Urinary bladder (tissue), 3 donors: ENCODE measurements at regions not wholly inside any gene's neighbourhood (a gene's known extent, or its start where the extent isn't known, plus 50 kb on each side); places are given as distances from the start of the nearest gene placed in this dataset.

ENCODE experiments used
- DNase-seq: peaks from one replicate; pipeline ENCODE4 v3.0.0-alpha.2; 2015; ENCODE audit errors: extremely low spot score
- H3K27ac ChIP-seq: one replicate; pipeline ENCODE4 v1.5.1; 2013; ENCODE audit warnings: low read depth, mild to moderate bottlenecking, moderate library complexity
- H3K36me3 ChIP-seq: one replicate; pipeline ENCODE4 v1.6.1; 2013; ENCODE audit warnings: mild to moderate bottlenecking, moderate library complexity; ENCODE audit not compliant: insufficient read depth
- H3K4me1 ChIP-seq: one replicate; pipeline ENCODE4 v1.6.1; 2013; ENCODE audit warnings: mild to moderate bottlenecking, moderate library complexity; ENCODE audit not compliant: insufficient read depth
- H3K4me3 ChIP-seq: one replicate; pipeline ENCODE4 v1.5.1; 2013; ENCODE audit warnings: low read depth, low read length
- WGBS: extraction: QIAGEN DNeasy Blood & Tissue Kit; methylation state at CpG from one replicate; pipeline ENCODE4 v1.1.7; 2013; 5-methylcytosine and 5-hydroxymethylcytosine counted together
- donor health status: healthy with polysubstance abuse.
- donor health status: healthy.

DNA sequence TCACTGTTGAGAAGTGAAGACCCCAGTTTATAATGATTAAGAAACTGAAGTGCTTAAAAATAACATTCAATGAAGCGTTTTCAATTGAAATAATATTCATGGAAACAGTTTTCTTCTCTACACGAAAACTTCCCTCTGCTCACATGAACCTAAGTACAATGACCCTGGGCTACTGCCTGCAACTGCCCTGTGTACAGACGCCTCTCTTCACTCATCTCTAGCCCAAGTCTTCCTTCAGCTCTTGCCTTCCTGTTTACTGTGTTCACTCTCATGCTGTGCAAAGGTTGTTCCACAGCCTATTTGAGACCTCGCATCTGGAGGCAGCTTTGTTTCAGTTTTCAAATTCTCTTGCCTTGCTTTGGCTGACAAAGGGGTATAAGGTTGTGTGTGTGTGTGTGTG, 100.8 kb downstream of the GRIN2B start:
- no peak overlapping the region for H3K27ac ChIP-seq
- 66% methylated on average over 4 of the region's 4 CpGs for WGBS
- no peaks in the 10 kb centered on the region for H3K4me1 ChIP-seq
- DNase-seq: no peak
- H3K4me3 ChIP-seq: no peak overlapping the region
- no peaks in the 10 kb centered on the region for H3K36me3 ChIP-seq

DNA sequence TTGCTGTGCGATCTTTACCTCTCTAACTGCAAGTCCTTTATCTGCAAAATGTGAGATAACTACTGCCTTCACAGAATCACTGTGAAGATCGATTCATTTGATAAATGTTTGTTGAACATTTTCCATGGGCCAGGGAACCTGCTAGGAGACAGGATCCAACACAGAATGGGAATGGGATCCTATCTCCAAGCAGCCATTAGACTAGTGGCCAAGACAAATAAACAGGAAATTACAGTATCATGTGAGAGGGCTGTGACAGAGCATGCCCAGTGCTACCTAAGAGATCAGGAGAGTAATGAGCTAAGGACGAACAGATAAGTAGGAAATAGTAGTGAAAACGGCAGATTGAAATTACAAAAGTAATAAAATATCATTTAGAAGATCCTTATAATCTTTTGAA, 105.7 kb downstream of the GRIN2B start:
- no peak for DNase-seq
- H3K36me3 ChIP-seq: no peaks in the 10 kb centered on the region
- H3K27ac ChIP-seq: no peak overlapping the region
- no peaks in the 10 kb centered on the region for H3K4me1 ChIP-seq
- H3K4me3 ChIP-seq: no peak overlapping the region
- 72% methylated on average over 4 of the region's 4 CpGs for WGBS

GRCh38 chr12:13870255-13870654, 111.1 kb downstream of the GRIN2B start:
- H3K4me1 ChIP-seq: no peaks in the 10 kb centered on the region
- 81% methylated on average over 2 of the region's 2 CpGs for WGBS
- DNase-seq: no peak
- no peaks in the 10 kb centered on the region for H3K36me3 ChIP-seq
- no peak overlapping the region for H3K4me3 ChIP-seq
- H3K27ac ChIP-seq: no peak overlapping the region

GRCh38 chr12:13864081-13864673, 117.2 kb downstream of the GRIN2B start:
- no peak overlapping the region for H3K4me3 ChIP-seq
- 13% methylated on average over 9 of the region's 9 CpGs for WGBS
- no peaks in the 10 kb centered on the region for H3K36me3 ChIP-seq
- H3K27ac ChIP-seq: no peak overlapping the region
- peak; percentile 37 for DNase-seq
- no peaks in the 10 kb centered on the region for H3K4me1 ChIP-seq

DNA sequence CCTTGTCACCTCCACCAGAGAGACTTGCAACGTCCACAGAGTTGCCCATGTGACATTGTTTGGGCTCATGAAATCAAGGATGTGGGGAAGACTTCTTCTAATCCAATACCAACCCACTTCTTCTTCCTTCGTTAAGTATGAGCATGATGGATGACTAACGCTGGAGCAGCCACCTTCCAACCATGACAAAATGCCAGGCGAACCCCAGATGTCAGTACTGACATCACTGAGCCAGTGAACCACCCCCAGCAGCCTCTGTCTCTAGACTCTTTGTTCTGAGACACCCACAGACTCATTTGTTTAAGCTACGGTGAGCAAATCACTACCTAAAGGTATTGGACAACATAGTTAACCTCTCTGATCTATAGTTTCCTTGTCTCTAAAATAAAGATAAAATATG, 123.7 kb downstream of the GRIN2B start:
- Histone ChIP-seq H3K4me3 (no peak overlapping the region), H3K27ac (no peak overlapping the region), H3K36me3 (no peaks in the 10 kb centered on the region), H3K4me1 (no peaks in the 10 kb centered on the region)
- no peak for DNase-seq
- 75% methylated on average over 5 of the region's 5 CpGs for WGBS

- Histone ChIP-seq H3K27ac (no peak overlapping the region), H3K4me3 (no peak overlapping the region), H3K36me3 (no peaks in the 10 kb centered on the region), H3K4me1 (no peaks in the 10 kb centered on the region)
- WGBS: 79% methylated on average over 3 of the region's 3 CpGs
- no peak for DNase-seq
Measured at GRCh38 chr12:13853471-13853870, 127.9 kb downstream of the GRIN2B start.

GRCh38 chr12:13851828-13852227, 129.6 kb downstream of the GRIN2B start:
- 15% methylated on average over 3 of the region's 3 CpGs for WGBS

GRCh38 chr12:13849456-13849855, 131.9 kb downstream of the GRIN2B start:
- WGBS: 66% methylated on average over 3 of the region's 3 CpGs
- DNase-seq: no peak

More at GRCh38 chr12:13851828-13852227, 129.6 kb downstream of the GRIN2B start:
- no peak for DNase-seq
- Histone ChIP-seq H3K27ac (no peak overlapping the region), H3K4me3 (no peak overlapping the region), H3K4me1 (no peaks in the 10 kb centered on the region), H3K36me3 (no peaks in the 10 kb centered on the region)

DNA sequence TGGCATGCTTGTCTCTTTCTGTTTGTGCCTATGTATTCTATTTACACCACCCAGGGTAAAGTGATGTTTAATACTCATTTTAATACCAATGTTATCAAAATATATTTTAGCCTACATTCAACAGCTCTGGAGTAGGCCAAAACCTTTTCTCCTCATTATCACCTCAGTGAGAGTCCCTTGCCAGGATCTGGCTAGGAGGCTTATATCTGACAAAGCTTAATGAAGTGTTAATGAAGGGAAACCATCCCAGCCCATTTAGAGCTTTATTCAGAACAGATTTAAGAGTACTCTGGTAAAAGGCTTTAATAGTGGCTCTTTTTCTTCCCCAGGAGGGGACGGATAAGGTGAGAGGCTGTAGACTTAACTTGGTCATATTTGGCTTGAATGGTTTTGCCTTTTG, 137.6 kb downstream of the GRIN2B start:
- DNase-seq: no peak
- Histone ChIP-seq H3K27ac (no peak overlapping the region), H3K4me3 (no peak overlapping the region), H3K36me3 (no peaks in the 10 kb centered on the region), H3K4me1 (no peaks in the 10 kb centered on the region)
- WGBS: 71% methylated on average over 1 of the region's 1 CpG

More at GRCh38 chr12:13849456-13849855, 131.9 kb downstream of the GRIN2B start:
- no peaks in the 10 kb centered on the region for H3K4me1 ChIP-seq
- H3K36me3 ChIP-seq: no peaks in the 10 kb centered on the region
- H3K4me3 ChIP-seq: no peak overlapping the region
- no peak overlapping the region for H3K27ac ChIP-seq

DNA sequence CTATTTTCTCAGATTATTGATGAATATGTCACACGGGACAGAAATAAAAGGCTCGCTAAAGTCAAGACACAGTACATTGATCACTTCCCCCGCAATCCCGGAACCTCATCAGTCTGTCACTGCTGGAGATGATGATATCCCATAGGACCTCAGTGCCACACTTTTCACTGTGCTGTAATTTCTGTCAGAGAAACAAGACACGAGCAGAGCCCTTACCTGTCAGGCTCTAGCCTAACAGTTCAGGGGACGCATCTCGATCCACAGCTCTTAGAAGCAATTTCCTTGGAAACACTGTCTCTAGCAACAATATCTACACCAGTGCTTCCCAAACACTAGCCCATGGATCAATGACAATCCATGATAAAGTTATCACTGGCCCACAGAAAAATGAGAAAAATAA, 140.0 kb downstream of the GRIN2B start:
- 83% methylated on average over 7 of the region's 7 CpGs for WGBS
- no peaks in the 10 kb centered on the region for H3K36me3 ChIP-seq
- H3K4me3 ChIP-seq: no peak overlapping the region
- DNase-seq: no peak
- H3K4me1 ChIP-seq: no peaks in the 10 kb centered on the region
- H3K27ac ChIP-seq: no peak overlapping the region

DNA sequence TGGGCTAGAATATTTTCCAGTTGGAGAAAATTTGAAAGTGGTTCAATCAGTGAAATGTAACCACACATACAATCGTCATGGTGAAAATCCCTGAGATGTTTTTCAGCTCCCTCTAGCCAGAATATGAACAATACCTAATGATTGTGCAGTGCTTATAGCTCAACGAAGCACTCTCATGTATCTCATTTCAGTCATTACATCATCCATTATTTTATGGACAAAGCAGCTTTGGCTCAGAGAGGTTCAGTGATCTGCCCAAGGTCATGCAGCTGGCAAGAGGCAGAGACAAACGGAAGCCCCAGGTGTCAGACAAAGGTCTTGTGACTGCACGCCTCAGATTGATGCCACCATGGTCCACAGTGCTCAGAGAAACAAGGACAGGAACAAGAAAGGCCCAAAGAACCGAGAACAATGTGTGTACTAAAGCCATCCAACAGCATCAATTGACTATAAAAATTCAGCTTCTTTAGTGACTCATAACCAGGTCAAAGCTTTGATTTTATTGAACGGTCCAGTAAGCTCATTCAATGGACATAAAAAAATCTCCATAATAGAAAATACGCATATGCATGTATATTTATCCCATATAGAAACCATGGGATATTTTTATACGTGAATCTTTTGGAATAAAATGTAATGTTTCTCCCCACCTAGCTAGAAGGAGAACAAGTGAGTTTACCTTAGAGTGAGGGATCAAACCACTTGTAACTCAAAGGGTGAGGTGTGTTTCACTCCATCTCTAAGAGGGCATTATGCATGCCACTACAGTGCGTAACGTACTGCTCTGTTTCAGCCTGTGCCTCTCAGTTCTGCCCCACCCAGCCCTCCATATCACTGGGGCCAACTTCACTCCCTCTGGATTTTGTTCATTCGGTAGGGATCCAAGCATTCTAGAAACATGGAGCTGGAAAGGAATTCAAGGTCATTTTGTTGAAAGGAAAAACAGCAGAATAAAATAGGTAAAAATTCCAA, 141.8 kb downstream of the GRIN2B start:
- Histone ChIP-seq H3K36me3 (no peaks in the 10 kb centered on the region), H3K4me1 (no peaks in the 10 kb centered on the region), H3K27ac (no peak overlapping the region), H3K4me3 (no peak overlapping the region)
- DNase-seq: no peak
- WGBS: 81% methylated on average over 11 of the region's 11 CpGs

DNA sequence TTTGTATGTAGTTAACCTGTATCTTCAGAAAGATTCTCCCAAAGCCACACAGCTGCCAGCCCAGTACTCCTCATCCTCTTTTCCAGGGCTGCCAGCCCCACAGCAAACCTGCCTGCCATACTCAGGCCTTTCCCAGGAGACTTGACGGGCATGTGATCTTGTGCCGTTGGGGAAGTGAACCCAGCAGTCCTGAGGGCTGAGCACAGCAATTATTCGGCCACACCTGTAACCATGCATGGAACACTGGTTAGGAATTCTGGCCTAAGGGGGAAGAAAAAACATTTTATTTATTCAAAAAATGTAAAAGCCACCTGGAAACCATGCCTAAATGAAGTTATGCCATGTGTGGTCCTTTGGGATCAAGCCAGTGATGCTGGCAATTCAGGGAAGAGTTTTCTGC, 145.3 kb downstream of the GRIN2B start:
- Histone ChIP-seq H3K4me1 (no peaks in the 10 kb centered on the region), H3K36me3 (no peaks in the 10 kb centered on the region), H3K4me3 (no peak overlapping the region), H3K27ac (no peak overlapping the region)
- 69% methylated on average over 3 of the region's 3 CpGs for WGBS
- DNase-seq: no peak

DNA sequence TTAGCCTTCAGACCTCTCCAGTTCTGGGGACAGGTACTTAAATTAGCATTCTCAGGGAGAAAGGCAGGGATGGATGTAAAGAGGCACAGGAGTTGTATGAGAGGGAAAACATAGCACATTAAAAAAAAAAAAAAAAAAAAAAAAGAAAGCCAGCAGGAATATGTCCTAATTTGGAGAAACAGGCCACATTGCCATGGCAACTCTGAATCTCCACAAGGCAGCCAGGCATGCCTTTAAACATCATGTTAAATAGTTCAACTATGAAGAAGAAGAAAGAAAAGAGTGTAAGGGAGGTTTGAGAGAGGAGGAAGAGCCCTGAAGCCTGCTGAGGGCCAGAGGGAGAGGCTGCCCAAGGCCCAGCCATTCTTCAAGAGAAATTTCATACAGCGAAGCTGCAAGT, 145.8 kb downstream of the GRIN2B start:
- Histone ChIP-seq H3K4me1 (no peaks in the 10 kb centered on the region), H3K36me3 (no peaks in the 10 kb centered on the region), H3K27ac (no peak overlapping the region), H3K4me3 (no peak overlapping the region)
- WGBS: 93% methylated on average over 1 of the region's 1 CpG
- no peak for DNase-seq

DNA sequence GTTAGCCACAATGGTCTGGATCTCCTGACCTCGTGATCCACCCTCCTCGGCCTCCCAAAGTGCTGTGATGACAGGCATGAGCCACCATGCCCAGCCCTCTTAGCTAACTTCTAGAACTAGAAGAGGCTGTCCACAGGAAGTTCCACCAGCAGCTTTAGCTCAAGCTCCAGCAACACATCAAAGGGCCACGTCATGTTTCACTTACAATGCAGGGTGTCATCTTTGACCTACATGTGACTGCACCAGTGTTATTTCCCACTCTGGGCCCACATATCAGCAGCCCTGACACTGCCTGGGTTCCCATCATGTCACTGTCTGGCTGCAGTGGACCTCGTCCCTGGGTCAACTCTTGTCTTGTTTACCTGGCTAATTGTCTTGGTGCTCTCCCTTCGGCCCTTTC, 147.2 kb downstream of the GRIN2B start:
- no peak overlapping the region for H3K27ac ChIP-seq
- no peaks in the 10 kb centered on the region for H3K36me3 ChIP-seq
- DNase-seq: no peak
- H3K4me1 ChIP-seq: no peaks in the 10 kb centered on the region
- no peak overlapping the region for H3K4me3 ChIP-seq
- 82% methylated on average over 5 of the region's 5 CpGs for WGBS
